ENCODE measurements at regions not wholly inside any gene's neighbourhood (a gene's known extent, or its start where the extent isn't known, plus 50 kb on each side); places are given as distances from the start of the nearest gene placed in this dataset.

DNA sequence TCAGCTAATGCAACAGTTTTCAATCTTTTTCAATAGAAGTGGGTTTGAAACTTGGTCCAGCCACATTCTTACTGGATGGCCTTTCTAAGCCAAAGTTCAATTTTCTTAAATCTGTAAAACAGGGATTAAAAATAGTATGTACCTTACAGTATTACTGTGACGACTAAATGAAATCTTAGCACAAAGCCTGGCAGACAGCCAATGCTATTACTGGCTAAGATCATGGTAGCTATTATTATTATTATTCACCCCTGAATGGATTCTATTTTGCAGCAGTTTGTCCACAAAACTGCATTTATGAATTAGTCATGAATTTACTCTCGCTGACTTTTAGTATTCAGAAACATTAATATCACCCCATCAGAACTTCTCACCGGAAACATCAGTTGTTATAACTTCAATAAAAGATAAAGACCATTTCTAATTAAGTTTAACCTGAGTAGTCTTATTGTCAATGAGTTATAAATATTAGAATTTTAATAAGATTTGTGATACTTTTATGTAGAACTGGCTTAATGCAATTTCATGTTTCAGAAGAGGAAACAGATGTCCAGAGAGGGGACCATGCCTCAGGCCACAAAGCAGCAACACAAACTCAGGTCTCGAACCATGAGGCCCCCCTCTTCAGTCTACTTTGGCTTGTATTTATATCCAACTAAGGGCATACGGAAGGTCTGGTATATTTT, 468.2 kb downstream of the ARHGEF28 start:
- H3K4me1 ChIP-seq (ENCODE audit: control insufficient read depth, insufficient read depth, low read length) = no peaks in the 10 kb centered on the region
- H3K36me3 ChIP-seq (ENCODE audit: control insufficient read depth in 2 of 2, insufficient read depth in 1 of 2, low read length in 2 of 2) = no peaks in the 10 kb centered on the region
- ChIA-PET POLR2A (no interaction called here), CTCF (no interaction called here)
- no peaks in the 10 kb centered on the region for H3K9me3 ChIP-seq (ENCODE audit: control insufficient read depth, insufficient read depth, low read depth, low read length)
- H3K4me3 ChIP-seq (ENCODE audit: low read depth, low read length) = no peak overlapping the region
- TF ChIP-seq ZNF600 (tag by site-specific recombination; IDR thresholded peaks at IDR 0.05) (no peak), ZNF530 (tag by site-specific recombination; IDR thresholded peaks at IDR 0.05; ENCODE audit: low read depth) (no peak), ZNF394 (tag by site-specific recombination; IDR thresholded peaks at IDR 0.05; ENCODE audit: borderline replicate concordance) (no peak), ZNF404 (tag by site-specific recombination; IDR thresholded peaks at IDR 0.05) (no peak), REPIN1 (tag by site-specific recombination; IDR thresholded peaks at IDR 0.05; ENCODE audit: low read depth) (no peak), ELK4 (IDR thresholded peaks at IDR 0.05; ENCODE audit: borderline replicate concordance, low read depth, low read length) (no peak), ZNF707 (tag by site-specific recombination; IDR thresholded peaks at IDR 0.05) (no peak), ZNF426 (tag by site-specific recombination; IDR thresholded peaks at IDR 0.05) (no peak), ZNF48 (tag by site-specific recombination; IDR thresholded peaks at IDR 0.05) (no peak), ZNF558 (tag by site-specific recombination; IDR thresholded peaks at IDR 0.05) (no peak), ZNF518A (tag by site-specific recombination; conservative IDR thresholded peaks at IDR 0.05; ENCODE audit: low read depth) (no peak), ZNF324 (tag by site-specific recombination; IDR thresholded peaks at IDR 0.05) (no peak), ZNF670 (tag by site-specific recombination; IDR thresholded peaks at IDR 0.05; ENCODE audit: low read depth) (no peak)
- H3K27ac ChIP-seq (ENCODE audit: extremely low read depth, low read depth, low read length) = no peak overlapping the region

DNA sequence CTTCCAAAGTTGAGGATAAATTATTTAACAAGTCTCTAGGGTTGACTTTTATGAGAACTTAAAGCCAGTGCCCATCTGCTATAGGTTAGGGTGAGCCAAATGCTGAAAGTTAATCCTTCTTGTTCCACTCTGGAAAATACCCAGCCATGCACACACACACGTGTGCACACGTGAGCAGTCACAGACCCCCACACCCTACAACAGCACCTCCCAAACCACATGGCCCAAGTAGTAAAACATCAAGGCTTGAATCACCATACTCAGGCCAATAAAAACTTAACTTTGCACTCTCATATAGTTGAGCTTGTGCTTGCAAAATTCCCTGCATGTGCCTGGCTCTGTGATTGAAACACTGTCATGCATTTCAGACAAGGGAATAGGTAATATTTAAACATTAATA, 467.6 kb downstream of the ARHGEF28 start:
- Histone ChIP-seq H3K4me1 (ENCODE audit: control insufficient read depth, insufficient read depth, low read length) (no peaks in the 10 kb centered on the region), H3K4me3 (ENCODE audit: low read depth, low read length) (no peak overlapping the region), H3K27ac (ENCODE audit: extremely low read depth, low read depth, low read length) (no peak overlapping the region), H3K9me3 (ENCODE audit: control insufficient read depth, insufficient read depth, low read depth, low read length) (no peaks in the 10 kb centered on the region), H3K36me3 (ENCODE audit: control insufficient read depth in 2 of 2, insufficient read depth in 1 of 2, low read length in 2 of 2) (no peaks in the 10 kb centered on the region)
- CTCF ChIA-PET = interaction anchor here (0.9 kb wide), 1 partner anchor 11 kb away, joined by 3 read pairs; no protein-coding TSS in a partner anchor
- POLR2A ChIA-PET = no interaction called here
- no peak for TF ChIP-seq ZNF791 (tag by site-specific recombination; IDR thresholded peaks at IDR 0.05)
- no peak for TF ChIP-seq ZNF23 (tag by site-specific recombination; IDR thresholded peaks at IDR 0.05; ENCODE audit: borderline replicate concordance)
- no peak for TF ChIP-seq ZBTB21 (tag by site-specific recombination; IDR thresholded peaks at IDR 0.05)
- no peak for TF ChIP-seq ZNF302 (tag by site-specific recombination; IDR thresholded peaks at IDR 0.05; ENCODE audit: low read depth)
- TF ChIP-seq SALL2 (tag by site-specific recombination; IDR thresholded peaks at IDR 0.05; ENCODE audit: borderline replicate concordance) = no peak
- TF ChIP-seq ZNF701 (tag by site-specific recombination; IDR thresholded peaks at IDR 0.05) = no peak
- TF ChIP-seq ZNF335 (tag by site-specific recombination; conservative IDR thresholded peaks at IDR 0.05) = no peak
- no peak for TF ChIP-seq BCL6B (tag by site-specific recombination; IDR thresholded peaks at IDR 0.05)
- TF ChIP-seq, protein P1, sequence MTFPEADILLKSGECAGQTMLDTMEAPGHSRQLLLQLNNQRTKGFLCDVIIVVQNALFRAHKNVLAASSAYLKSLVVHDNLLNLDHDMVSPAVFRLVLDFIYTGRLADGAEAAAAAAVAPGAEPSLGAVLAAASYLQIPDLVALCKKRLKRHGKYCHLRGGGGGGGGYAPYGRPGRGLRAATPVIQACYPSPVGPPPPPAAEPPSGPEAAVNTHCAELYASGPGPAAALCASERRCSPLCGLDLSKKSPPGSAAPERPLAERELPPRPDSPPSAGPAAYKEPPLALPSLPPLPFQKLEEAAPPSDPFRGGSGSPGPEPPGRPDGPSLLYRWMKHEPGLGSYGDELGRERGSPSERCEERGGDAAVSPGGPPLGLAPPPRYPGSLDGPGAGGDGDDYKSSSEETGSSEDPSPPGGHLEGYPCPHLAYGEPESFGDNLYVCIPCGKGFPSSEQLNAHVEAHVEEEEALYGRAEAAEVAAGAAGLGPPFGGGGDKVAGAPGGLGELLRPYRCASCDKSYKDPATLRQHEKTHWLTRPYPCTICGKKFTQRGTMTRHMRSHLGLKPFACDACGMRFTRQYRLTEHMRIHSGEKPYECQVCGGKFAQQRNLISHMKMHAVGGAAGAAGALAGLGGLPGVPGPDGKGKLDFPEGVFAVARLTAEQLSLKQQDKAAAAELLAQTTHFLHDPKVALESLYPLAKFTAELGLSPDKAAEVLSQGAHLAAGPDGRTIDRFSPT (tag by site-specific recombination; IDR thresholded peaks at IDR 0.05) = no peak
- TF ChIP-seq ZNF274 (IDR thresholded peaks at IDR 0.05; ENCODE audit: low read length) = no peak
- TF ChIP-seq ZNF274 (tag by site-specific recombination; IDR thresholded peaks at IDR 0.05; ENCODE audit: borderline replicate concordance) = no peak
- TF ChIP-seq KLF10 (tag by site-specific recombination; IDR thresholded peaks at IDR 0.05) = no peak
- TF ChIP-seq ZNF169 (tag by site-specific recombination; IDR thresholded peaks at IDR 0.05) = no peak
- no peak for TF ChIP-seq ZXDB (tag by site-specific recombination; IDR thresholded peaks at IDR 0.05)

All from HEK293 (cell line).